ENCODE measurements at regions not wholly inside any gene's neighbourhood (a gene's known extent, or its start where the extent isn't known, plus 50 kb on each side); places are given as distances from the start of the nearest gene placed in this dataset.

- no peak for TF ChIP-seq CTCF (IDR thresholded peaks at IDR 0.05)
- TF ChIP-seq POLR2A (IDR thresholded peaks at IDR 0.05) = no peak
Observed at GRCh38 chr1:4262665-4263064, 362.6 kb upstream of the C1orf174 start.

Data from right lobe of liver (tissue), 4 donors.